HL-60 (cell line): ENCODE measurements at regions not wholly inside any gene's neighbourhood (a gene's known extent, or its start where the extent isn't known, plus 50 kb on each side); places are given as distances from the start of the nearest gene placed in this dataset.
"Not testable (repeated sequence)": the region's sequence is repeated elsewhere in the genome, so short reads cannot be mapped to it uniquely, and the experiment has no call there.

Experiments
- DNase-seq, 2 experiments: peaks; one replicate each; pipeline ENCODE4 v3.0.0-alpha.2; 2010 to 2020; ENCODE audit warnings: low read depth in 1 of 2, low spot score in 1 of 2
- H3K27ac ChIP-seq: fragments of 250-450 bp; sonication (Bioruptor Pico); replicated peaks from 2 replicates; pipeline ENCODE4 v1.5.1; 2020; ENCODE audit warnings: mild to moderate bottlenecking, moderate library complexity
- H3K27me3 ChIP-seq: fragments of 250-450 bp; sonication (Bioruptor Pico); 2 replicates; pipeline ENCODE4 v1.5.1; 2021; ENCODE audit warnings: mild to moderate bottlenecking, moderate library complexity; ENCODE audit not compliant: insufficient read depth, poor library complexity, severe bottlenecking
- H3K4me3 ChIP-seq: replicated peaks from 2 replicates; pipeline ENCODE4 v1.5.1; 2011; ENCODE audit warnings: mild to moderate bottlenecking, control low read depth, low read length; ENCODE audit not compliant: insufficient read depth
- GABPA ChIP-seq: IDR thresholded peaks from 2 replicates; pipeline ENCODE4 v1.6.1; 2012; ENCODE audit warnings: low read depth
- POLR2AphosphoS5 ChIP-seq: IDR thresholded peaks from 2 replicates; pipeline ENCODE4 v1.6.1; 2012; ENCODE audit warnings: low read depth
- SPI1 ChIP-seq: IDR thresholded peaks from 2 replicates; pipeline ENCODE4 v1.6.1; 2012; ENCODE audit warnings: low read depth, mild to moderate bottlenecking, borderline replicate concordance
- TF ChIP-seq, protein P1 (sequence below): IDR thresholded peaks from one replicate; pipeline ENCODE4 v1.5.1; 2011; ENCODE audit warnings: low read length, control low read depth, inconsistent platforms; ENCODE audit not compliant: insufficient read depth
- TF ChIP-seq, protein P2 (sequence below): IDR thresholded peaks from 2 replicates; pipeline ENCODE4 v1.6.1; 2012; ENCODE audit warnings: low read depth; ENCODE audit not compliant: insufficient replicate concordance

DNA sequence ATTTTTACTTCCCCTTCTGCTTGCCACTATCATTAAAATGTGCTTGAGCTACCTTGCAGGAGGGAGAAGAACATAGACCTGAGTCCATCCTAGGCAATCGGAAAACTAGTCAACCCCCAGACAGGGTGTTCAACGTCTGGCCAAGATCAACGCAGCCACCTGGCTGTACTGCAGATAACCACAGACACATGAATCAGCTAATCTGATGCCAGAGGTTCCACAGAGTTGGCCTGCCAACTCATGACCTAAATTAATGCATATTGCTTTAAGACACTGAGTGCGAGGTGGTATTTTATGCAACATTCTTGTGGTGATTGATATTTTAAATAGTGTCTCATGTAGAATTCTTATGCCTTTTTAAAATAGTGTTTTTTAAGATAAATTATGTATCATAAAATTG lies 1283.8 kb upstream of the PABPC4L start:
- no peaks in the 10 kb centered on the region for H3K27me3 ChIP-seq
- DNase-seq = no peak
- no peak for TF ChIP-seq POLR2AphosphoS5
- TF ChIP-seq, protein P1, sequence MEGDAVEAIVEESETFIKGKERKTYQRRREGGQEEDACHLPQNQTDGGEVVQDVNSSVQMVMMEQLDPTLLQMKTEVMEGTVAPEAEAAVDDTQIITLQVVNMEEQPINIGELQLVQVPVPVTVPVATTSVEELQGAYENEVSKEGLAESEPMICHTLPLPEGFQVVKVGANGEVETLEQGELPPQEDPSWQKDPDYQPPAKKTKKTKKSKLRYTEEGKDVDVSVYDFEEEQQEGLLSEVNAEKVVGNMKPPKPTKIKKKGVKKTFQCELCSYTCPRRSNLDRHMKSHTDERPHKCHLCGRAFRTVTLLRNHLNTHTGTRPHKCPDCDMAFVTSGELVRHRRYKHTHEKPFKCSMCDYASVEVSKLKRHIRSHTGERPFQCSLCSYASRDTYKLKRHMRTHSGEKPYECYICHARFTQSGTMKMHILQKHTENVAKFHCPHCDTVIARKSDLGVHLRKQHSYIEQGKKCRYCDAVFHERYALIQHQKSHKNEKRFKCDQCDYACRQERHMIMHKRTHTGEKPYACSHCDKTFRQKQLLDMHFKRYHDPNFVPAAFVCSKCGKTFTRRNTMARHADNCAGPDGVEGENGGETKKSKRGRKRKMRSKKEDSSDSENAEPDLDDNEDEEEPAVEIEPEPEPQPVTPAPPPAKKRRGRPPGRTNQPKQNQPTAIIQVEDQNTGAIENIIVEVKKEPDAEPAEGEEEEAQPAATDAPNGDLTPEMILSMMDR = no peak
- TF ChIP-seq, protein P2, sequence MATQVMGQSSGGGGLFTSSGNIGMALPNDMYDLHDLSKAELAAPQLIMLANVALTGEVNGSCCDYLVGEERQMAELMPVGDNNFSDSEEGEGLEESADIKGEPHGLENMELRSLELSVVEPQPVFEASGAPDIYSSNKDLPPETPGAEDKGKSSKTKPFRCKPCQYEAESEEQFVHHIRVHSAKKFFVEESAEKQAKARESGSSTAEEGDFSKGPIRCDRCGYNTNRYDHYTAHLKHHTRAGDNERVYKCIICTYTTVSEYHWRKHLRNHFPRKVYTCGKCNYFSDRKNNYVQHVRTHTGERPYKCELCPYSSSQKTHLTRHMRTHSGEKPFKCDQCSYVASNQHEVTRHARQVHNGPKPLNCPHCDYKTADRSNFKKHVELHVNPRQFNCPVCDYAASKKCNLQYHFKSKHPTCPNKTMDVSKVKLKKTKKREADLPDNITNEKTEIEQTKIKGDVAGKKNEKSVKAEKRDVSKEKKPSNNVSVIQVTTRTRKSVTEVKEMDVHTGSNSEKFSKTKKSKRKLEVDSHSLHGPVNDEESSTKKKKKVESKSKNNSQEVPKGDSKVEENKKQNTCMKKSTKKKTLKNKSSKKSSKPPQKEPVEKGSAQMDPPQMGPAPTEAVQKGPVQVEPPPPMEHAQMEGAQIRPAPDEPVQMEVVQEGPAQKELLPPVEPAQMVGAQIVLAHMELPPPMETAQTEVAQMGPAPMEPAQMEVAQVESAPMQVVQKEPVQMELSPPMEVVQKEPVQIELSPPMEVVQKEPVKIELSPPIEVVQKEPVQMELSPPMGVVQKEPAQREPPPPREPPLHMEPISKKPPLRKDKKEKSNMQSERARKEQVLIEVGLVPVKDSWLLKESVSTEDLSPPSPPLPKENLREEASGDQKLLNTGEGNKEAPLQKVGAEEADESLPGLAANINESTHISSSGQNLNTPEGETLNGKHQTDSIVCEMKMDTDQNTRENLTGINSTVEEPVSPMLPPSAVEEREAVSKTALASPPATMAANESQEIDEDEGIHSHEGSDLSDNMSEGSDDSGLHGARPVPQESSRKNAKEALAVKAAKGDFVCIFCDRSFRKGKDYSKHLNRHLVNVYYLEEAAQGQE = no peak
- no peak overlapping the region for H3K27ac ChIP-seq
- H3K4me3 ChIP-seq = no peak overlapping the region

GRCh38 chr4:135476272-135476671 lies 1274.7 kb upstream of the PABPC4L start:
- Histone ChIP-seq H3K27ac (no peak overlapping the region), H3K27me3 (no peaks in the 10 kb centered on the region), H3K4me3 (no peak overlapping the region)
- no peak for TF ChIP-seq GABPA
- TF ChIP-seq, protein P2 = no peak
- TF ChIP-seq, protein P1 = no peak
- no peak for TF ChIP-seq SPI1
- TF ChIP-seq POLR2AphosphoS5 = no peak
- no peak for DNase-seq

- Histone ChIP-seq H3K4me3 (no peak overlapping the region), H3K27me3 (no peaks in the 10 kb centered on the region), H3K27ac (no peak overlapping the region)
- TF ChIP-seq SPI1 = no peak
- TF ChIP-seq, protein P2 = no peak
- TF ChIP-seq GABPA = no peak
- TF ChIP-seq, protein P1 = no peak
- DNase-seq = no peak
These were observed 1262.7 kb upstream of the PABPC4L start for GRCh38 chr4:135464311-135464710.

GRCh38 chr4:135447598-135447997 lies 1246.0 kb upstream of the PABPC4L start:
- H3K4me3 ChIP-seq, H3K27ac ChIP-seq, H3K27me3 ChIP-seq, DNase-seq: not testable (repeated sequence)
